ENCODE measurements at regions not wholly inside any gene's neighbourhood (a gene's known extent, or its start where the extent isn't known, plus 50 kb on each side); places are given as distances from the start of the nearest gene placed in this dataset.

GRCh38 chr10:36178616-36179015 is 536.5 kb upstream of the FZD8 start:
- TF ChIP-seq NFIC (IDR thresholded peaks at IDR 0.05) (no peak), TEAD4 (IDR thresholded peaks at IDR 0.05) (no peak), REST (IDR thresholded peaks at IDR 0.05; ENCODE audit: low read depth) (no peak), CEBPB (IDR thresholded peaks at IDR 0.05) (no peak), RAD21 (IDR thresholded peaks at IDR 0.05; ENCODE audit: low read depth) (no peak), FOXM1 (IDR thresholded peaks at IDR 0.05; ENCODE audit: borderline replicate concordance, low read depth) (no peak), EP300 (IDR thresholded peaks at IDR 0.05; ENCODE audit: borderline replicate concordance) (no peak), YY1 (IDR thresholded peaks at IDR 0.05; ENCODE audit: low read depth) (no peak), TAF1 (IDR thresholded peaks at IDR 0.05; ENCODE audit: low read depth) (no peak), ZBTB7A (IDR thresholded peaks at IDR 0.05; ENCODE audit: low read depth) (no peak), USF1 (IDR thresholded peaks at IDR 0.05) (no peak)

GRCh38 chr10:36177071-36177470 is 535.0 kb upstream of the FZD8 start:
- TF ChIP-seq REST (IDR thresholded peaks at IDR 0.05; ENCODE audit: low read depth) (no peak), CEBPB (IDR thresholded peaks at IDR 0.05) (no peak), USF1 (IDR thresholded peaks at IDR 0.05) (no peak), YY1 (IDR thresholded peaks at IDR 0.05; ENCODE audit: low read depth) (no peak), EGR1 (IDR thresholded peaks at IDR 0.05) (no peak), RAD21 (IDR thresholded peaks at IDR 0.05; ENCODE audit: low read depth) (no peak), EP300 (IDR thresholded peaks at IDR 0.05; ENCODE audit: borderline replicate concordance) (no peak), ZBTB7A (IDR thresholded peaks at IDR 0.05; ENCODE audit: low read depth) (no peak), TCF12 (IDR thresholded peaks at IDR 0.05; ENCODE audit: low read depth) (no peak), CREB1 (IDR thresholded peaks at IDR 0.05; ENCODE audit: low read depth) (no peak), FOXM1 (IDR thresholded peaks at IDR 0.05; ENCODE audit: borderline replicate concordance, low read depth) (no peak), TAF1 (IDR thresholded peaks at IDR 0.05; ENCODE audit: low read depth) (no peak), NFIC (IDR thresholded peaks at IDR 0.05) (no peak), TEAD4 (IDR thresholded peaks at IDR 0.05) (no peak)
- TF ChIP-seq, protein P1, sequence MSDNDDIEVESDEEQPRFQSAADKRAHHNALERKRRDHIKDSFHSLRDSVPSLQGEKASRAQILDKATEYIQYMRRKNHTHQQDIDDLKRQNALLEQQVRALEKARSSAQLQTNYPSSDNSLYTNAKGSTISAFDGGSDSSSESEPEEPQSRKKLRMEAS (IDR thresholded peaks at IDR 0.05), result no peak

DNA sequence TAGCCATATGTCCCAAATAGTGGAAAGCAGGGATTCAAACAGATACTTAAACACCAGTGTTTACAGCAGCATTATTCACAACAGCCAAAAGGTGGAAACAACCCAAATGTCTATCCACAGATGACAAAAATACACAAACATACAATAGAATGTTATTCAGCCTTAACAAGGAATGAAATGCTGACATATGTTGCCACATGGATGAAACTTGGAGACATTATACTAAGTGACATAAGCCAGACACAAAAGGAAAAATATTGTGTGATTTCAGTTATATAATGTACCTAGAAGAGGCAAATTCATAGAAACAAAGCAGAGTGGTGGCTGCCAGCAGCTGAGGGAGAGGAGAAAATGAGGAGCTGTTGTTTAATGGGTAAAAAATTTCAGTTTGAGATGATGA is 533.9 kb upstream of the FZD8 start:
- TF ChIP-seq NFIC (IDR thresholded peaks at IDR 0.05) (no peak), REST (IDR thresholded peaks at IDR 0.05; ENCODE audit: low read depth) (no peak)

DNA sequence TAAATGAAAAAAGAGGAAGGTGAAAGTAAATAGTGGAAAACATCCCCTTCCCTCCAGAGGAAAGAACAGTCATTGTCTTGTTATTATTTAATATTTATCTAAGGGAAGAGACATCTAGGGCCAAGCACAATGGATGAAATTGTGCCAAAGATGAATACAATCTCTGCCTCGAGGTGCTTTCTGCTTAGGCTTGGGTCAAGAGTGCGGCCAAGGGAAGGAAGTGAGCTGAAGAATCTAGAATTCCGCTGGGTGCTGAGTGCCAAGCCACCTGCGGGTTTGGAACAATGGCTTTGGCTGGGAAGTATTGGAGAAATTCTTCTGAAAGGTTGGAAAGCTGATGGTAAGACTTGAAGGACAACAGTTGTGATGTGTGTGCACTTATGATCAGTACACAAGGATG is 531.3 kb upstream of the FZD8 start:
- TF ChIP-seq USF1 (IDR thresholded peaks at IDR 0.05) (no peak), TAF1 (IDR thresholded peaks at IDR 0.05; ENCODE audit: low read depth) (no peak), EGR1 (IDR thresholded peaks at IDR 0.05) (no peak), CEBPB (IDR thresholded peaks at IDR 0.05) (no peak), RAD21 (IDR thresholded peaks at IDR 0.05; ENCODE audit: low read depth) (no peak), TEAD4 (IDR thresholded peaks at IDR 0.05) (no peak), ZBTB7A (IDR thresholded peaks at IDR 0.05; ENCODE audit: low read depth) (no peak), TCF12 (IDR thresholded peaks at IDR 0.05; ENCODE audit: low read depth) (no peak), EP300 (IDR thresholded peaks at IDR 0.05; ENCODE audit: borderline replicate concordance) (no peak), REST (IDR thresholded peaks at IDR 0.05; ENCODE audit: low read depth) (no peak), CREB1 (IDR thresholded peaks at IDR 0.05; ENCODE audit: low read depth) (no peak), YY1 (IDR thresholded peaks at IDR 0.05; ENCODE audit: low read depth) (no peak), FOXM1 (IDR thresholded peaks at IDR 0.05; ENCODE audit: borderline replicate concordance, low read depth) (no peak)
- TF ChIP-seq, protein P1 (IDR thresholded peaks at IDR 0.05), result no peak
